Smooth muscle cell (in vitro differentiated cells): ENCODE measurements at regions not wholly inside any gene's neighbourhood (a gene's known extent, or its start where the extent isn't known, plus 50 kb on each side); places are given as distances from the start of the nearest gene placed in this dataset.

Experiments
- DNase-seq: peaks from one replicate; lab custom pipeline; 2025; ENCODE audit not compliant: unreplicated experiment; lab: John Stamatoyannopoulos, UW
- H2AFZ ChIP-seq: fragments of 200-600 bp; sonication (generic); 2 replicates; pipeline ENCODE4 v1.6.0; 2016; ENCODE audit warnings: antibody characterized with exemption, low read depth, mild to moderate bottlenecking
- H3F3A ChIP-seq: fragments of 200-600 bp; sonication (generic); 2 replicates; pipeline ENCODE4 v1.6.0; 2017; ENCODE audit warnings: antibody characterized with exemption, low read depth
- H3K27ac ChIP-seq: fragments of 200-600 bp; sonication (generic); 2 replicates; pipeline ENCODE4 v1.5.1; 2016; ENCODE audit warnings: low read depth, mild to moderate bottlenecking
- H3K27me3 ChIP-seq: fragments of 200-600 bp; sonication (generic); 2 replicates; pipeline ENCODE4 v1.6.1; 2016; ENCODE audit warnings: low read depth, mild to moderate bottlenecking
- H3K36me3 ChIP-seq: fragments of 200-600 bp; sonication (generic); 2 replicates; pipeline ENCODE4 v1.5.1; 2016; ENCODE audit warnings: low read depth
- H3K4me1 ChIP-seq: fragments of 200-600 bp; sonication (generic); 2 replicates; pipeline ENCODE4 v1.5.1; 2016; ENCODE audit warnings: low read depth
- H3K4me2 ChIP-seq: fragments of 200-600 bp; sonication (generic); 2 replicates; pipeline ENCODE4 v1.6.0; 2016; ENCODE audit warnings: mild to moderate bottlenecking
- H3K4me3 ChIP-seq: fragments of 200-600 bp; sonication (generic); 2 replicates; pipeline ENCODE4 v1.5.1; 2016; ENCODE audit warnings: mild to moderate bottlenecking
- H3K79me2 ChIP-seq: fragments of 200-600 bp; sonication (generic); 2 replicates; pipeline ENCODE4 v1.6.0; 2016; ENCODE audit warnings: low read depth, mild to moderate bottlenecking
- H3K9ac ChIP-seq: fragments of 200-600 bp; sonication (generic); 2 replicates; pipeline ENCODE4 v1.6.0; 2016; ENCODE audit warnings: low read depth
- H3K9me3 ChIP-seq: fragments of 200-600 bp; sonication (generic); replicated peaks from 2 replicates; pipeline ENCODE4 v1.5.1; 2016; ENCODE audit warnings: low read depth
- H4K20me1 ChIP-seq: fragments of 200-600 bp; sonication (generic); 2 replicates; pipeline ENCODE4 v1.6.0; 2016; ENCODE audit warnings: low read depth
- CTCF ChIP-seq: fragments of 200-600 bp; sonication (generic); IDR thresholded peaks from 2 replicates; pipeline ENCODE4 v1.5.1; 2017; ENCODE audit warnings: borderline replicate concordance, mild to moderate bottlenecking, antibody characterized with exemption; ENCODE audit not compliant: insufficient read depth, poor library complexity, severe bottlenecking
- WGBS: methylation state at CpG from one replicate; pipeline ENCODE4 v1.1.7; 2016; ENCODE audit warnings: low lambda C conversion rate; 5-methylcytosine and 5-hydroxymethylcytosine counted together

- H3K4me1 ChIP-seq, result no peaks in the 10 kb centered on the region
- no peak for DNase-seq
- 88% methylated on average over 6 of the region's 6 CpGs for WGBS
- H3F3A ChIP-seq, result no peaks in the 10 kb centered on the region
- H2AFZ ChIP-seq, result no peak overlapping the region
- H3K9ac ChIP-seq, result no peak overlapping the region
- H3K36me3 ChIP-seq, result no peaks in the 10 kb centered on the region
- no peak overlapping the region for H3K4me2 ChIP-seq
- no peak for TF ChIP-seq CTCF
- no peaks in the 10 kb centered on the region for H3K79me2 ChIP-seq
- no peaks in the 10 kb centered on the region for H3K9me3 ChIP-seq
- H3K4me3 ChIP-seq, result no peak overlapping the region
- H3K27ac ChIP-seq, result no peak overlapping the region
- no peaks in the 10 kb centered on the region for H4K20me1 ChIP-seq
- no peaks in the 10 kb centered on the region for H3K27me3 ChIP-seq
Measured at GRCh38 chr21:22421416-22422180, 1423.4 kb downstream of the NCAM2 start.

- Histone ChIP-seq H3K79me2 (no peaks in the 10 kb centered on the region), H4K20me1 (no peaks in the 10 kb centered on the region), H3K9ac (no peak overlapping the region), H3K4me1 (no peaks in the 10 kb centered on the region), H3K9me3 (no peaks in the 10 kb centered on the region), H3K4me3 (no peak overlapping the region), H3K27ac (no peak overlapping the region), H3K4me2 (no peak overlapping the region), H3K36me3 (no peaks in the 10 kb centered on the region), H3K27me3 (no peaks in the 10 kb centered on the region), H2AFZ (no peak overlapping the region), H3F3A (no peaks in the 10 kb centered on the region)
- 94% methylated on average over 8 of the region's 8 CpGs for WGBS
- no peak for TF ChIP-seq CTCF
- no peak for DNase-seq
Measured at GRCh38 chr21:22438428-22439086, 1440.3 kb downstream of the NCAM2 start.

GRCh38 chr21:22444990-22445389, 1446.8 kb downstream of the NCAM2 start:
- no peak for DNase-seq
- Histone ChIP-seq H3K27ac (no peak overlapping the region), H3K9ac (no peak overlapping the region), H3K79me2 (no peaks in the 10 kb centered on the region), H3K27me3 (no peaks in the 10 kb centered on the region), H3K4me3 (no peak overlapping the region), H3K4me1 (no peaks in the 10 kb centered on the region), H3K4me2 (no peak overlapping the region), H3F3A (no peaks in the 10 kb centered on the region), H3K9me3 (no peaks in the 10 kb centered on the region), H3K36me3 (no peaks in the 10 kb centered on the region), H2AFZ (no peak overlapping the region), H4K20me1 (no peaks in the 10 kb centered on the region)
- no peak for TF ChIP-seq CTCF
- 69% methylated on average over 5 of the region's 5 CpGs for WGBS
